ENCODE measurements at regions not wholly inside any gene's neighbourhood (a gene's known extent, or its start where the extent isn't known, plus 50 kb on each side); places are given as distances from the start of the nearest gene placed in this dataset.
"Not testable (repeated sequence)": the region's sequence is repeated elsewhere in the genome, so short reads cannot be mapped to it uniquely, and the experiment has no call there.

DNA sequence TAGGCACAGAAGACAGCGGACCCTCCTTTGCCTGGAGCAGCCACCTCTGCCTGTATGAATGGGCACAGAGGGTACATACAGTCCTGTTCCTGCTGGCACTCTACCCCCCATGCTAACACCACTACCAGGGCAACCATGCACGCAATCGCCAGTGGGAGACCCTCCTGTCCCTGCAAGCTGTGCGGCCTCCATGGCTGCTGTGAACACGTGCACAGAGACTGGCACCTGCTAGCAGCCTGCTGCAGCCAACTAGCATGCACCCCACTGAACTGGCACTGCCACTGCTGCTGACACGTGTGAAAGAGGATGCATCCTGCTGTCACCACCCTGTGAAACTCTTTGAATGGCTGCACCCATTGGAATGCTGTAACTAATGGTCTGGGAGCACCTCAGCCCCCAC is 885.2 kb upstream of the ARRDC3 start:
- no CpG with 5 or more reads among the region's 6 CpGs for WGBS, 2 donors (ENCODE audit: low coverage in 1 of 2)
- no peaks in the 10 kb centered on the region for H3K36me3 ChIP-seq

DNA sequence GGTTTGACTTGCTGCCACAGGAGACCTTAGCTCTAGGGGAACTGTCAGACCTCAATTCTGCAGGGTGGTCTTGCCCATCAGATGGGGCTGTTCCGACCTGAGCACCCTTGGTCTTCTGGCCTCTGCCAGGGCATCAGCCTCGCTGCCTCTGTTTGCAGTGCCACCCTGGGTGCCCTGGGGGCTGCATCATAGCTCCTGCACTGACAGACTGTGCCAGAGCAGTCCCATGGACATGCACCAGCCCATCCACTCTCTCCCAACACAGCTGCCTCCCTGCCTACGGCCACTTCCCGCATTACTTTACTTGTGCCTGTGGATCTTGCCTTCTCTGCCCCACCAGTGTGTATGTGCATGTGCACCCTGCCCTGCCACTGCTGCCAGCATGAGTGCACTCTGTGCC is 884.7 kb upstream of the ARRDC3 start:
- TF ChIP-seq, protein P1, sequence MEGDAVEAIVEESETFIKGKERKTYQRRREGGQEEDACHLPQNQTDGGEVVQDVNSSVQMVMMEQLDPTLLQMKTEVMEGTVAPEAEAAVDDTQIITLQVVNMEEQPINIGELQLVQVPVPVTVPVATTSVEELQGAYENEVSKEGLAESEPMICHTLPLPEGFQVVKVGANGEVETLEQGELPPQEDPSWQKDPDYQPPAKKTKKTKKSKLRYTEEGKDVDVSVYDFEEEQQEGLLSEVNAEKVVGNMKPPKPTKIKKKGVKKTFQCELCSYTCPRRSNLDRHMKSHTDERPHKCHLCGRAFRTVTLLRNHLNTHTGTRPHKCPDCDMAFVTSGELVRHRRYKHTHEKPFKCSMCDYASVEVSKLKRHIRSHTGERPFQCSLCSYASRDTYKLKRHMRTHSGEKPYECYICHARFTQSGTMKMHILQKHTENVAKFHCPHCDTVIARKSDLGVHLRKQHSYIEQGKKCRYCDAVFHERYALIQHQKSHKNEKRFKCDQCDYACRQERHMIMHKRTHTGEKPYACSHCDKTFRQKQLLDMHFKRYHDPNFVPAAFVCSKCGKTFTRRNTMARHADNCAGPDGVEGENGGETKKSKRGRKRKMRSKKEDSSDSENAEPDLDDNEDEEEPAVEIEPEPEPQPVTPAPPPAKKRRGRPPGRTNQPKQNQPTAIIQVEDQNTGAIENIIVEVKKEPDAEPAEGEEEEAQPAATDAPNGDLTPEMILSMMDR (IDR thresholded peaks at IDR 0.05), result no peak
- 84% methylated on average over 3 of the region's 4 CpGs; no CpG with 5 or more reads in 1 of the 2 donors for WGBS, 2 donors (ENCODE audit: low coverage in 1 of 2)
- ATAC-seq, result no peak

More for the DNA sequence above, 885.2 kb upstream of the ARRDC3 start:
- H3K27me3 ChIP-seq, result no peaks in the 10 kb centered on the region
- ATAC-seq, result no peak
- no peaks in the 10 kb centered on the region for H3K4me1 ChIP-seq
- H3K4me3 ChIP-seq, result no peak overlapping the region
- H3K27ac ChIP-seq, result no peak overlapping the region
- H3K9me3 ChIP-seq, result no peaks in the 10 kb centered on the region
- TF ChIP-seq POLR2AphosphoS5 (IDR thresholded peaks at IDR 0.05), result no peak
- no peak for TF ChIP-seq POLR2A (IDR thresholded peaks at IDR 0.05)
- no peak for TF ChIP-seq EP300 (IDR thresholded peaks at IDR 0.05)
- TF ChIP-seq, protein P1 (IDR thresholded peaks at IDR 0.05), result no peak

DNA sequence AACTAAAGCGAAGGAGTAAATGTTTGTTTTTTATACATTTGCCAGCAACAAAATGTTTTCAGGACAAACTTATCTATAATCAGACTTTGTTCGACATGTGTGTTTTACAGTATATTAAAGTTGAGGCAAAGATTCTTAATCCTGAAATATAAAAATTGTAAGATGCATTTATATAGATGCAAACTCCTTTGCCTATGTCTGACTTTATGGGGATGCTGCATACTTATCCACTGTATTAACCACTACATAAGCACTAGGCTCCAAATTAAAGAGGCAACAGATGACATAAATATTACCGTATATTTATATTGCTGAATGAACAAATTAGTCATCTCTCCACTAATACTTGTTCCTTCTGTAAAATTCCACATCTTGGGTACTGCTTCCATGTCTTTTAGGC is 882.7 kb upstream of the ARRDC3 start:
- Histone ChIP-seq H3K4me1 (no peaks in the 10 kb centered on the region), H3K36me3 (no peaks in the 10 kb centered on the region), H3K27me3 (no peaks in the 10 kb centered on the region), H3K9me3 (no peaks in the 10 kb centered on the region), H3K4me3 (no peak overlapping the region), H3K27ac (no peak overlapping the region)
- 88 to 93% methylated on average over 3 of the region's 3 CpGs for WGBS, 2 donors (ENCODE audit: low coverage in 1 of 2)
- ATAC-seq, result no peak
- TF ChIP-seq POLR2A (IDR thresholded peaks at IDR 0.05) (no peak), EP300 (IDR thresholded peaks at IDR 0.05) (no peak), POLR2AphosphoS5 (IDR thresholded peaks at IDR 0.05) (no peak)
- TF ChIP-seq, protein P1 (IDR thresholded peaks at IDR 0.05), result no peak

More for the DNA sequence above, 884.7 kb upstream of the ARRDC3 start:
- H3K9me3 ChIP-seq, result no peaks in the 10 kb centered on the region
- H3K4me3 ChIP-seq, result no peak overlapping the region
- no peaks in the 10 kb centered on the region for H3K4me1 ChIP-seq
- no peak overlapping the region for H3K27ac ChIP-seq
- no peaks in the 10 kb centered on the region for H3K36me3 ChIP-seq
- H3K27me3 ChIP-seq, result no peaks in the 10 kb centered on the region

DNA sequence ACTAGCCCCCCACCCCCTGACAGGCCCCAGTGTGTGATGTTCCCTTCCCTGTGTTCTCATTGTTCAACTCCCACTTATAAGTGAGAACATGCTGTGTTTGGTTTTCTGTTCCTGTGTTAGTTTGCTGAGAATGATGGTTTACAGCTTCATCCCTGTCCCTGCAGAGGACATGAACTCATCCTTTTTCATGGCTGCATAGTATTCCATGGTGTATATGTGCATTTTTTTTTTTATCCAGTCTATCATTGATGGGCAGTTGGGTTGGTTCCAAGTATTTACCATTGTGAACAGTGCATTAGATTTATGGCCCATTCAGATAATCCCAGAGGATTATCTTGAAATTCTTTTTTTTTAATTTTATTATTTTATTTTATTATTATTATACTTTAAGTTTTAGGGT is 872.5 kb upstream of the ARRDC3 start:
- H3K4me1 ChIP-seq, H3K4me3 ChIP-seq, H3K27me3 ChIP-seq, H3K27ac ChIP-seq, H3K9me3 ChIP-seq, H3K36me3 ChIP-seq, ATAC-seq: not testable (repeated sequence)

DNA sequence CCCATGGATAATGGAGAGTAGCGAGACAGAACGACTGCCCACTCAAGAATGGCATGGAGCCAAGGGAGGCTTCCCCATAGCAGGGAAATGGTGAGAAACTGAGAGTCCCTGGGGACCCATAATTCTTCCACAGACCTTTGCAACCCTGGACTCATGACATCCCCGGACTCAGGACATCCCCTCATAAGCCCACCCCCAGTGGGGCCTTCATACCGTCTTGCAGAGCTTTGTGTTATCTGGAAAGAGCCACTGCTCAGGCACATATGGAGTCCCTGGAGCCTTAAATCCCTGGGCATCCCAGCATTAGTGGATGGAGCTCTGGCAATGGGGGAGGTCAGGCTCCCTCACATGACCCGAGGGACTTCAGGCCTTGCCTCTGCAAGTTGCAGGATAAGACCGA is 865.4 kb upstream of the ARRDC3 start:
- no peak overlapping the region for H3K4me3 ChIP-seq
- no peak for ATAC-seq
- H3K4me1 ChIP-seq, result no peaks in the 10 kb centered on the region
- 86 to 94% methylated on average over 2 to 3 of the region's 6 CpGs for WGBS, 2 donors (ENCODE audit: low coverage in 1 of 2)
- no peak for TF ChIP-seq POLR2AphosphoS5 (IDR thresholded peaks at IDR 0.05)
- no peak for TF ChIP-seq EP300 (IDR thresholded peaks at IDR 0.05)
- TF ChIP-seq POLR2A (IDR thresholded peaks at IDR 0.05), result no peak
- TF ChIP-seq, protein P1 (IDR thresholded peaks at IDR 0.05), result no peak
- H3K9me3 ChIP-seq, result peaks cover 0 to 24% (median 0%) of the 10 kb centered on the region in 3 donors
- H3K27ac ChIP-seq, result no peak overlapping the region
- no peaks in the 10 kb centered on the region for H3K27me3 ChIP-seq
- H3K36me3 ChIP-seq, result no peaks in the 10 kb centered on the region

DNA sequence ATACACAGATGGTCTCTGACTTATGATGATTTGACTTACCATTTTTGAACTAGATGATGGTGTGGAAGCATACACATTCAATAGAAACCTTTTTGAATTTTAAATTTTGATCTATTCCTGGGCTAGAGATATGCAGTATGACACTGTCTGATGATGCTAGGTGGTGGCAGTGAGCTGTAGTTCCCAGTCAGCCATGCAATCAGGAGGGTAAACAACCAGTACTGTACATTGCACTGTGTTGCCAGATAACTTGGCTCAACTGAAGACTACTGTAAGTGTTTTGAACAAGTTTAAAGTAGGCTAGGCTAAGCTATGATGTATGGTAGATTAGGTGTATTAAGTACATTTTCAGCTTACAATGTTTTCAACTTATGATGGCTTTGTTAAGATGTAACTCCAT is 859.1 kb upstream of the ARRDC3 start:
- no peak for TF ChIP-seq POLR2A (IDR thresholded peaks at IDR 0.05)
- TF ChIP-seq POLR2AphosphoS5 (IDR thresholded peaks at IDR 0.05), result no peak
- H3K27me3 ChIP-seq, result no peaks in the 10 kb centered on the region
- no peak for ATAC-seq
- H3K27ac ChIP-seq, result no peak overlapping the region
- H3K4me1 ChIP-seq, result no peaks in the 10 kb centered on the region
- no peaks in the 10 kb centered on the region for H3K9me3 ChIP-seq
- H3K4me3 ChIP-seq, result no peak overlapping the region
- no peaks in the 10 kb centered on the region for H3K36me3 ChIP-seq
